Natural killer cell treated with Interleukin-12 subunit alpha and Interleukin-12 subunit beta and Interleukin-15 and Interleukin-18, amount 100 ng/mL, for 72 hours (primary cell): ENCODE measurements at regions not wholly inside any gene's neighbourhood (a gene's known extent, or its start where the extent isn't known, plus 50 kb on each side); places are given as distances from the start of the nearest gene placed in this dataset.
"Not testable (repeated sequence)": the region's sequence is repeated elsewhere in the genome, so short reads cannot be mapped to it uniquely, and the experiment has no call there.

Source experiments
- ATAC-seq, 2 donors: fragments of 150-1000 bp; cut with Tn5 transposase in 1 of 2; sonication (Bioruptor Pico), chemical (Tn5 transposase) in 1 of 2; 2 replicates each; pipeline ENCODE4 v1.10.0; 2021
- DNase-seq: peaks from one replicate; pipeline ENCODE4 v3.0.0; 2022; ENCODE audit warnings: low spot score
- H3K27ac Mint-ChIP-seq, 2 donors: 1 replicate in 1 of 2; 2 replicates in 1 of 2; pipeline ENCODE4 v1.8.0; 2022; ENCODE audit warnings: mixed read lengths in 2 of 2, mild to moderate bottlenecking in 1 of 2, moderate library complexity in 1 of 2
- H3K27me3 Mint-ChIP-seq, 2 donors: 1 replicate in 1 of 2; 2 replicates in 1 of 2; pipeline ENCODE4 v1.8.0; 2022; ENCODE audit warnings: mixed read lengths in 2 of 2
- H3K36me3 Mint-ChIP-seq: one replicate; pipeline ENCODE4 v1.8.0; 2022; ENCODE audit warnings: mixed read lengths
- H3K4me1 Mint-ChIP-seq, 2 donors: 1 replicate in 1 of 2; 2 replicates in 1 of 2; pipeline ENCODE4 v1.8.0; 2022; ENCODE audit warnings: low read depth in 2 of 2, mixed read lengths in 2 of 2, mild to moderate bottlenecking in 1 of 2
- H3K4me3 Mint-ChIP-seq: one replicate; pipeline ENCODE4 v1.8.0; 2022; ENCODE audit warnings: mixed read lengths
- H3K9me3 Mint-ChIP-seq: 2 replicates; pipeline ENCODE4 v1.8.0; 2022; ENCODE audit warnings: mixed read lengths

DNA sequence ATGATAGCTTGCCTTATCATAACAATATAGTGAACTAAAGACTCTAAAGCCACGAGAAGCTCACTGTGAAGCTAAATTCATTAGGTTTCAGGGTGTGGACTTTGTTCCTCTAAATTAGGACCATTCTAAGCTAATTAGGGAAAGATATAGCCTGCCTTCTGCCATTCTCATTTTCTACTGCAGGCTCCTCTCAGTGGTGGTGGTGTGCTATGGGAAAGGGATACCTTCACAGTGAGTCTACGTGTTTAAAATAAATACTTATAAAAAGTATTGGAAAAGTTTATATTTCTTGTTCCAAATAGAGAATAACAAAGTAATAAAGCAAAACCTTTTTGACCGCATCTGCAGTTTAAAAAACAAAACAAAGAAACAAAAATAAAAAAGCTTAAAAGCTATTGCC, 327.7 kb downstream of the PAPSS1 start:
- ATAC-seq (no peak), DNase-seq (no peak)
- Mint-ChIP-seq H3K4me3 (no peak overlapping the region), H3K27ac (no peak overlapping the region), H3K9me3 (peaks cover 4% of the 10 kb centered on the region), H3K27me3 (no peaks in the 10 kb centered on the region), H3K36me3 (no peaks in the 10 kb centered on the region), H3K4me1 (no peaks in the 10 kb centered on the region)

DNA sequence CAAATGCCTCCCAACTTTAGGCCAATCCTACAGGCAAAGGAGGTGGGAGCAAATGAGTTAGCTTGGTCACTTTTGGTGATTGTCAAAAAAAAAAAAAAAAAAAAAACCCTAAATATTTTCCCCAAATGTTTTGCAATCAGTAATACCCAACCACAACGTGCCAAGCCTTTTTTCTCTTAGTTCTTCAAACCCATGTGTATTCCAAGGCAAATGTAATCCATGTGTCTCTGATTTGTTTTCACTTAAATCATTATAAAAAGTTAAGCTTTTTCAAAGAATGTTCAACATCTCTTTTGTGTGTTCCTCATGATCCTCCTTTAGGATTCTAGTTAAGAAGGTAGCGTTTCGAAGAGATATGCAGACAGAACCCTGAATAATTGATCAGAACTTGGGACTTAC, 328.4 kb downstream of the PAPSS1 start:
- Mint-ChIP-seq H3K27me3 (no peaks in the 10 kb centered on the region), H3K4me3 (no peak overlapping the region), H3K36me3 (no peaks in the 10 kb centered on the region), H3K27ac (no peak overlapping the region), H3K9me3 (peaks cover 4% of the 10 kb centered on the region), H3K4me1 (no peaks in the 10 kb centered on the region)
- DNase-seq (no peak), ATAC-seq (no peak)

DNA sequence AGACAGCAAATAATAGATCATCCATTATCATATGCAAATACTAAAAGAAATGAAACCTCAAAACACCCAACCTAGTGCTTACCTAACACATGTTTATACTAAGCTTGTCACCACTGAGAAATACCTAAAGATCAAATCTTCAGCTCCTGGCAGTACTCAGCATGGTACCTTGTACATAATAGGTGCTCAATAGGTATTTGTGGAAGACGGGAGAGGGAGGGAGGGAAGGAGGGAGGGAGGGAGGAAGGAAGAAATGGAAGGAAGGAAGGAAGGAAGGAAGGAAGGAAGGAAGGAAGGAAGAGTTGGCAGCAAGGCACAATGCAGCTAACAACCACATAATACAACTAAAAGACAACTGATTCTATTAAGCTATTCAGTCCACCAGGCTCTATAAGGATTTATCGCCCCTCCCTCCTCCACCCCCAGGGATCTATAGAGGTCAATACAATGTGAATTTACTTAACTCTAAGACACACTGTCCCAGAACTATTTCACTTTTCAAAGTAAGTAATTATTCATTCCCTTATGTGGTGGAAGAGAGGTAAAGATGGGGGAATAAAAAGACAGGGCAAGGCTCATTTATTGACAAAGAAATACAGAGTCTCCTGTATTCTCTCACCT, 328.9 kb downstream of the PAPSS1 start:
- no peaks in the 10 kb centered on the region for H3K4me1 Mint-ChIP-seq
- H3K36me3 Mint-ChIP-seq, result no peaks in the 10 kb centered on the region
- H3K27me3 Mint-ChIP-seq, result no peaks in the 10 kb centered on the region
- ATAC-seq, result no peak
- no peak for DNase-seq
- peaks cover 4% of the 10 kb centered on the region for H3K9me3 Mint-ChIP-seq
- no peak overlapping the region for H3K4me3 Mint-ChIP-seq
- no peak overlapping the region for H3K27ac Mint-ChIP-seq

DNA sequence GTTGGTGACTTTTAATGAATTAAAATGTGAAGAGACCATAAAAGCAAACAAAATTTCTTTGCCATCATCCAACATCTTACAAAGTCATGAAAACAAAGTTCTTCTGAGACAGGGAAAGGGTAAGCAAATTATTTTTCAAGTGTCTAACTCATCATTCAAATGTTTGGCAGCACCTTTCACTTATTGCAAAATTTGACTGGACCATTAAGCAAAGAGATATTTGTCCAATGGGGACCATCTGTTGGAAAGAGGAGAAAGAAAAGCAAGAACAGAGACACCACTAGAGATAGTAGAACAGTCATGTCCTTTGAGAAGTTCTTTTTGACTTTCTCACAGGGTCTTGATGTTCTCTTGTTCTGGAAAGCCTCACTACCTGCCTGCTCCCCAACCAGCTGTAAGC, 330.1 kb downstream of the PAPSS1 start:
- H3K36me3 Mint-ChIP-seq, result no peaks in the 10 kb centered on the region
- no peaks in the 10 kb centered on the region for H3K27me3 Mint-ChIP-seq
- DNase-seq (no peak), ATAC-seq (no peak)
- no peaks in the 10 kb centered on the region for H3K4me1 Mint-ChIP-seq
- H3K9me3 Mint-ChIP-seq, result peaks cover 8% of the 10 kb centered on the region
- H3K27ac Mint-ChIP-seq, result no peak overlapping the region
- H3K4me3 Mint-ChIP-seq, result no peak overlapping the region

DNA sequence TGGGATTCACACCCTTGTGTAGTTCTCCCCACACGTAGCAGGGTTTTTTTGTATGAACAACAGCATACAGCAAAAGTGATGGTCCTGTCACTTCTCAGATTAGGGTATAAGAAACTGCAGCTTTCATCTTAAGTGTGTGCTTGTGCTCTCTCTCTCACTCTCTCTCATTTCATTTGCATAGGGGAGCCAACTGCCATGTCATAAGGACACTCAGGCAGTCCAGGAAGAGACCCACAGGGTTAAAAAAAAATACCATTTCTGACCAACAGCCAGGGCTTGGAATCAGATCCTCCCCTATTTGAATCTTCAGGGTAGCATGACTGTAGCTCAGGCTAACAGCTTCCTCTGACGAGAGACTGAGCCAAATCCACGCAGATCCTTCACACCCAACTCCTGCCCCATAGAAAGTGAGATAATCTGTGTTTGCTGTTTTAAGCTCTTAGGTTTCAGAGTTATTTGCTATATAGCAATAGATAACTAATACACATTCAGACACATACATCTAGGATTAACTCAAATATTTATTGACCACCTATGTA, 331.2 kb downstream of the PAPSS1 start:
- no peak overlapping the region for H3K27ac Mint-ChIP-seq
- no peaks in the 10 kb centered on the region for H3K36me3 Mint-ChIP-seq
- no peaks in the 10 kb centered on the region for H3K27me3 Mint-ChIP-seq
- H3K9me3 Mint-ChIP-seq, result peaks cover 8% of the 10 kb centered on the region
- H3K4me3 Mint-ChIP-seq, result no peak overlapping the region
- DNase-seq (no peak), ATAC-seq (no peak)
- H3K4me1 Mint-ChIP-seq, result no peaks in the 10 kb centered on the region

DNA sequence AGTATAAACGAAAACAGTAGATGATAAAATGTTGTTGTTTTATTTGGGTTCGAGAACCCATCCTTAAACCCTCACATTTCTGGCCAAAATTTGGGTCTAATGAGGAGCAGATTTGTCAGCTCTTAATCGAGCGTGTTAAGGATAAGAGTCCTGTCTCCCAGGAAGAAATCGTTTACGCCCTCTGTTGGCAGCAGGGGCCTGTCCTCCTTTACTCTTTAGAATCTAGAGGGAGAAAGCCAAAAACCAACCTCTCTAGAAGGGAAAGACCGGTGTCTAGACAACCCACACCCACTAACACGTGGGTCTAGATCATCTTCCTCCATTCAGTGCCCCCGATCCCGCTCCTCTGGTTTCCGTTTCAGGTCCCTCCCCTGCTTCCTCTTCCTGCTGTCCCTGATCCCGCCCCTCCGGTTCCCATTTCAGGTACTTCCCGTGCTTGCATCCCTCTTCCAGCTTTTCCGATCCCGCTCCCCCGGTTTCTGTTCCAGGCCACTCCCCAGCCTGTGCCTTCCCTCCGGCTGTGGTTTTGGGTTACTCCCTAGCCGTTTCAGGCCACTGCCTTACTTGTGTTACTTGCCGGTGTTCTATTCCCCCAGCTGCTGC, 339.1 kb downstream of the PAPSS1 start:
- H3K9me3 Mint-ChIP-seq, result peaks cover 6% of the 10 kb centered on the region
- no peaks in the 10 kb centered on the region for H3K27me3 Mint-ChIP-seq
- ATAC-seq (no peak), DNase-seq (no peak)
- H3K4me1 Mint-ChIP-seq, result no peaks in the 10 kb centered on the region
- H3K4me3 Mint-ChIP-seq, result no peak overlapping the region
- no peaks in the 10 kb centered on the region for H3K36me3 Mint-ChIP-seq
- no peak overlapping the region for H3K27ac Mint-ChIP-seq

DNA sequence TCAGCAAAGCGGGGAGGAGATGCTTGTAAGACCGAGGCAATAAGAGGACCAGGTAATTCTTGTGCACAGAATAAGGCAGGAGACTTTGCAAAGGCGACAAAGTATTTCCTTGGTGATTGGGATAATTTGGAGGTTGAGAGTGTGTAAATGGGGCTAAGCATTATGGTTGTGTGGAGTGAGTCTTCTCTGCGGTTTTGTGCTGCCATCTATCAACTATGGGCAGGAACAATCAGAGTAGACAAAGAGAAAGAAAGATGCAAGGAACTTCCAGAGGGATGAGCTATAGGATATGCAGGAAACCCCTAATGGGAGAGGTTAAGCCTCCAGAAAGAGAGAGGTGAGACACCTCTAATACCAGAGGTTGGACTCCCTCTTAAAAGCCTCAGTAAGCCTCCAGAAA, 339.8 kb downstream of the PAPSS1 start:
- no peak for ATAC-seq

DNA sequence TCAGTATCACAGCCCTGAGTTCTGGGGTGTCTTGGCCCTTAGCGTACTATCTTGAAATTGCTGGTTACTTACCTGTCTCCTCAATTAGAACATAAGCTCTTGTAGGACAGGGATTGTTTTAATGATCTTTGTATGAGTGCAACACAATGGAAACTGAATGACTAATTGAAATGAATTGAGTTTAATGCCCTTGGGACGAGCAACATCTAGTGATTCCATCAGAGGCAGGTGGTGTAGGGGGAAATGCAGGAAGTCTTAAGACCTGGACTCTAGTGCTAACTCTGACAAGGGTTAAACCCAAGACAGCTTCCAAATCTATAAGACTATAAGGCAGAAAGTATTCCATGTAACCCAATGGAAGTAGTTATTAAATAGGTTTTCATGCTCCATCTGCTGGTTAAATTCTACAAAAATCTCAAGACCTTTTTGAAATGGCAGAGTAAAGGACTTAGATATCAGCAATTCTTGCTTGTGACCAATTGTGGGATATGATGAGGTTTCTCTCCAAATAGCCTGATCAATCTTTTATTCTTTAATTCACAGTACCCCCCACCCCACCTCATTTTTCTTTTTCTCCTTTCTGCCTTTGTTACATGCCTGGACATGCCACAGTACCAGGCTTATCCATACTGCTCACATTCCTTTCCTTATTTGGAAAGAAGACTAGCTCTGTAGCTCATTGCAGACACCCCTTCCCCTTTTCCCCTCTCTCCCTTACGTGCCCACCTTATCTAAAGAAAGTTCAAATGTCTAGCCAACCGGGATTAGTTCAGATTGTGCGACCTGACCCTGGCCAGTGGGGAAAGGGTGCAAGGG, 340.8 kb downstream of the PAPSS1 start:
- Mint-ChIP-seq H3K4me3 (no peak overlapping the region), H3K4me1 (no peaks in the 10 kb centered on the region), H3K9me3 (peaks cover 3% of the 10 kb centered on the region), H3K27ac (no peak overlapping the region), H3K36me3 (no peaks in the 10 kb centered on the region), H3K27me3 (no peaks in the 10 kb centered on the region)
- no peak for DNase-seq
- ATAC-seq, result no peak

More for the DNA sequence above, 339.8 kb downstream of the PAPSS1 start:
- Mint-ChIP-seq H3K27ac (no peak overlapping the region), H3K27me3 (no peaks in the 10 kb centered on the region), H3K4me3 (no peak overlapping the region), H3K36me3 (no peaks in the 10 kb centered on the region), H3K4me1 (no peaks in the 10 kb centered on the region), H3K9me3 (peaks cover 3% of the 10 kb centered on the region)
- no peak for DNase-seq

DNA sequence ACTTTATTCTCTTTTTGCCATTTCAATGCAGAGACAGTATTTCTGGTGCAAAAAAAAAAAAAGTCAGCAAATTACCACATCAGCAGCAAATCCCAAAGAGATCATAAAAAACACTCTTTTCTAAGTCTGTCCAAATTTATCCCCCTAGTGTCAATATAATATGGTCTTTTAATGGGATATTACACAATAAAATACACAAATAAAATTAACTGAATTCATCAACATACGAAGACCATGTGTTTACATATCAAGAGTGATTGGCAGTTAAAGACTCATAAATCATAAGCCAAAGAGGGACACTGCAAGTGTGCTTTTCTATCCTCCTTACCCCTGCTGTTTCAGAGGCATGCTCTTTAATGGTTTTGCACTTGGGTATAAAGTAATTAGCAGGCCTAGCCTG, 340.2 kb upstream of the DKK2 start:
- Mint-ChIP-seq H3K27ac (no peak overlapping the region), H3K4me1 (no peaks in the 10 kb centered on the region), H3K4me3 (no peak overlapping the region), H3K36me3 (no peaks in the 10 kb centered on the region), H3K27me3 (no peaks in the 10 kb centered on the region), H3K9me3 (peaks cover 8% of the 10 kb centered on the region)
- no peak for ATAC-seq
- no peak for DNase-seq

DNA sequence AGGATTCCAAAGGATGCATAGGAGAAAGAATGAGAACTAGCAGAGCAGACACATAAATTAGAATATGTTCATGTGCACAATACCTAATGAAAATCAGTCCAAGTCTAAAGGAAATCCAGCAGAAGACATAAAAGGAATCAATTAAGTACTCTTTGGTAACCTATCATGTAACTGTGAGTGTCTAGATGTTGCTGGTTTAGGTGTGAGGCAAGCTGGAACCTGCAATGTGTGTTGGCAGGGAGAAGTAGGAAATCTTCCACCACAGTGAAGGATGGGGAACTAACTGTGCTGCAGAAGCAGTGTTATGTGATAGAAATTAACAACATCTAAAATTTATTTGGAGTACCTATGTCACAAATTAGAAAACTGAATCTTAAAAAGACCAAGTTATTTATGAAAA, 330.8 kb upstream of the DKK2 start:
- Mint-ChIP-seq H3K27ac (no peak overlapping the region), H3K9me3 (peaks cover 8% of the 10 kb centered on the region), H3K36me3 (no peaks in the 10 kb centered on the region), H3K4me1 (no peaks in the 10 kb centered on the region), H3K27me3 (no peaks in the 10 kb centered on the region), H3K4me3 (no peak overlapping the region)
- DNase-seq (no peak), ATAC-seq (no peak)

DNA sequence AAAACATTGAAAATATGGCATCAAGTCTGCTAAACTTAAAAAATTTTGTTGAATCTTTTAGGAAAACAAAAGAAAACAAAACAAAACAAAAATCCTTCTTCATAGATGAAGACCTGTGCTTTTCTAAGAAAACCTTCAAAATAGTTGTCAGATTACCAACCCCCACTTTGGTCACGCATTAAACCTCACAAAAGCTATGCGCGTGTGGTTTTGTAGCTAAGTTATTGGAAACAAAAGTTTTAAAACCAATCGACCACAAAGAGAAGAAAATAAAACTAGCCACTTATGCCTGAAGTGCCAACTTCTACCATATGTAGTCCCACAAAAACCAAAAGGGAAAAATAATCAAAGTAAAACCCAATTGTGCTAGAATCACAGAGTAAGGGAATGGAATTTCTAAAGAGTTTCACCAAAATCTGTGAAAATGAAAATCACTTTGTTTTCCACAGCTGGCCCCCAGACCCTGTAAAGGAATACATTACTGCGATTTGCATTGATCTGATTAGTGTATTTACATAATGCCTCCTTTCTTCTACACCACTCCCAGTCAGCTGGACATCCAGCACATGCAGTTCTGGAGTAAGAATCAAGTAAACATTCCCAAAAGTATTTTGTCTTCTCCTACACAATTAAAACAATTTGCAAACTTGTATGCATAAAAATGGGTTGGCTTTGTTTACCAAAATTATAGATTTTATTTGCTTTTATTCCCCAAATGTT, 330.1 kb upstream of the DKK2 start:
- H3K4me1 Mint-ChIP-seq, result no peaks in the 10 kb centered on the region
- DNase-seq (no peak), ATAC-seq (no peak)
- H3K27me3 Mint-ChIP-seq, result no peaks in the 10 kb centered on the region
- H3K27ac Mint-ChIP-seq, result no peak overlapping the region
- H3K36me3 Mint-ChIP-seq, result no peaks in the 10 kb centered on the region
- H3K9me3 Mint-ChIP-seq, result peaks cover 3% of the 10 kb centered on the region
- no peak overlapping the region for H3K4me3 Mint-ChIP-seq

DNA sequence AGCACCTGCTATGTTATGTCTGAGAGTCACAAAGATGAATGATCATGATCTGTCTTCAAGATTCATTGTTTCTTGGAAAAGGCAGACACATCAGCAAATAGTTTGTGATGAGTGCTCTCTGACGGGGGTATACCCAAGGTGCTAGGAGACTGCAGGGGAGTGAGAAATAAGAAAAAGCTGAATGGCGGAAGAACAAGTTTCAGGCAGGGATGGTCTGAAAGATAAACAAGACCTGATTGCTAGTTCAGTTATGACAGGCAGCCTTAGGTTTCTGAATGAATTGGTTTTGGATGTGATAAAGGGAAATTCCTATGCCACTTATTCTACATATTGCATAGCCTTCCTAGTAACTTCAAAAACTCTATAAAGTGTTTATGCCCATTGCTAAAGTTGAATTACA, 327.0 kb upstream of the DKK2 start:
- DNase-seq (no peak), ATAC-seq (no peak)
- Mint-ChIP-seq H3K27me3 (no peaks in the 10 kb centered on the region), H3K4me1 (no peaks in the 10 kb centered on the region), H3K36me3 (no peaks in the 10 kb centered on the region), H3K9me3 (peaks cover 3% of the 10 kb centered on the region), H3K4me3 (no peak overlapping the region), H3K27ac (no peak overlapping the region)

DNA sequence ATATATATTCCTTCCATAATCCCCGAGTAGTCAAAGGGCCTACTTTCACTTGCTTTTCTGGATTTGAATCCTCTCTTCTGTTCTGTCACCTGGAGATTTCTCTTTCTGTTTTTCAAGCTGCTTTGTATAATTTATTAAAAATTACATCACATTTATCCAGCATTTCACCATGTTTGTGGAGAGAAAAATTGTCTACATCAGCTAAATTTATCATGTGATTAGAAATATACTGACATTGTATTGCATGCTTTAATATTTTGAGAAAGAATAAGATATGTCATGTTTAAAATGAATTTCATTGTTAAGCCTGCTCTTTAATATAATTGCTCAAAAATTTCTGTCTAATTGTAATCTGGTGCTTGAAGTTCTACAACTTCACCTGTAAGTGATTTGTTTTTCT, 323.1 kb upstream of the DKK2 start:
- Mint-ChIP-seq H3K9me3 (peaks cover 3% of the 10 kb centered on the region), H3K27me3 (no peaks in the 10 kb centered on the region), H3K4me3 (no peak overlapping the region), H3K27ac (no peak overlapping the region), H3K4me1 (no peaks in the 10 kb centered on the region), H3K36me3 (no peaks in the 10 kb centered on the region)
- ATAC-seq (no peak), DNase-seq (no peak)

DNA sequence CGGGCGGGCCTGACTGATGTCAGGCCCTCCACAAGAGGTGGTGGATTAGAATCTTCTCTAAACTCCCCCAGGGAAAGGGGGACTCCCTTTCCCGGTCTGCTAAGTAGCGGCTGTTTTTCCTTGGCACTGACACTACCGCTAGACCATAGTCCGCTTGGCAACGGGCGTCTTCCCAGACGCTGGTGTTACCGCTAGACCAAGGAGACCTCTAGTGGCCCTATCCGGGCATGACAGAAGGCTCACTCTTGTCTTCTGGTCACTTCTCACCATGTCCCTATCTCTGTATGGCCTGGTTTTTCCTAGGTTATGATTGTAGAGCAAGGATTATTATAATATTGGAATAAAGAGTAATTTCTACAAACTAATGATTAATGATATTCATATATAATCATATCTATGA, 318.2 kb upstream of the DKK2 start:
- ATAC-seq, result not testable (repeated sequence)

More for the DNA sequence above, 318.2 kb upstream of the DKK2 start:
- not testable (repeated sequence) for H3K27me3 Mint-ChIP-seq, H3K9me3 Mint-ChIP-seq, H3K4me3 Mint-ChIP-seq, H3K27ac Mint-ChIP-seq, H3K4me1 Mint-ChIP-seq, H3K36me3 Mint-ChIP-seq, DNase-seq
